ENCODE measurements at regions not wholly inside any gene's neighbourhood (a gene's known extent, or its start where the extent isn't known, plus 50 kb on each side); places are given as distances from the start of the nearest gene placed in this dataset.

DNA sequence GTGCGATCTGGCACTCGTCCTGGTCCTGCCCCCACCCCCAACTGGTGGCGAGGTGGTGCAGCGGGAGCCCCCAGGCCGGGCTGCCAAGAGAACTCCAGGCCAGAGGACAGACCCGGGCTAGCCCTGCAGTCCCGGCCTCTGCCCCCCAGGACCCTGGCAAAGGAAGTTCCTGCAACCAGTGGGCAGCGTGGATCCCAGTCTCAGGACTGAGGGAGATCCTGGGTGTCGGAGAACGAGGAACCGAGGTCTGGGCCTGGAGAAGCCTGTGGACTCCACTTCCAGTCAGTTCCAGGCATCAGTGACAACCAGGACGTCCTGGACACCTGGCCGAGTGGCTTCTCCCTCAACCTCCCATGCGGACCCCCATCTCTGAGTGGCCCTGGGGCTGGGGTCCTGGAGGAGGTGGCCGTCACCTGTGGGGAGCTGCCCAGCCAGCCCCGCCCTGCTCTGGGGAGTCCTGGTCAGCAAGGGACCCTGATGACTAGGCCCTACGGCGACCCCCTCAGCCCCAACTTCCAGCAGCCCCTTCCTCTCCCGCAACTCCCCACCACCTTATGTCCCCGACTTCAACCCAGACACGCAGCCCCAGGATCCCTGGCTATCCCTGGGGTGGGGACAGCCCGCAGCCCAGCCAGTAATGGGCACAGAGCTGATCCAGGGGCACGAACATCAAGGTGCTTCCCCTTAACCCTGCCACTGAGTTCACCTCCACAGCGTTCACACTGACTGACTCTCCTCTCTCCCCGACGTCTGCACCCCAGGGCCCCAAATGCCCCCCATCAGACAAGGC lies 53.7 kb upstream of the NKX1-1 start:
- TF ChIP-seq, protein P1, sequence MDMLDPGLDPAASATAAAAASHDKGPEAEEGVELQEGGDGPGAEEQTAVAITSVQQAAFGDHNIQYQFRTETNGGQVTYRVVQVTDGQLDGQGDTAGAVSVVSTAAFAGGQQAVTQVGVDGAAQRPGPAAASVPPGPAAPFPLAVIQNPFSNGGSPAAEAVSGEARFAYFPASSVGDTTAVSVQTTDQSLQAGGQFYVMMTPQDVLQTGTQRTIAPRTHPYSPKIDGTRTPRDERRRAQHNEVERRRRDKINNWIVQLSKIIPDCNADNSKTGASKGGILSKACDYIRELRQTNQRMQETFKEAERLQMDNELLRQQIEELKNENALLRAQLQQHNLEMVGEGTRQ (IDR thresholded peaks at IDR 0.05): no peak
- TF ChIP-seq, protein P2, sequence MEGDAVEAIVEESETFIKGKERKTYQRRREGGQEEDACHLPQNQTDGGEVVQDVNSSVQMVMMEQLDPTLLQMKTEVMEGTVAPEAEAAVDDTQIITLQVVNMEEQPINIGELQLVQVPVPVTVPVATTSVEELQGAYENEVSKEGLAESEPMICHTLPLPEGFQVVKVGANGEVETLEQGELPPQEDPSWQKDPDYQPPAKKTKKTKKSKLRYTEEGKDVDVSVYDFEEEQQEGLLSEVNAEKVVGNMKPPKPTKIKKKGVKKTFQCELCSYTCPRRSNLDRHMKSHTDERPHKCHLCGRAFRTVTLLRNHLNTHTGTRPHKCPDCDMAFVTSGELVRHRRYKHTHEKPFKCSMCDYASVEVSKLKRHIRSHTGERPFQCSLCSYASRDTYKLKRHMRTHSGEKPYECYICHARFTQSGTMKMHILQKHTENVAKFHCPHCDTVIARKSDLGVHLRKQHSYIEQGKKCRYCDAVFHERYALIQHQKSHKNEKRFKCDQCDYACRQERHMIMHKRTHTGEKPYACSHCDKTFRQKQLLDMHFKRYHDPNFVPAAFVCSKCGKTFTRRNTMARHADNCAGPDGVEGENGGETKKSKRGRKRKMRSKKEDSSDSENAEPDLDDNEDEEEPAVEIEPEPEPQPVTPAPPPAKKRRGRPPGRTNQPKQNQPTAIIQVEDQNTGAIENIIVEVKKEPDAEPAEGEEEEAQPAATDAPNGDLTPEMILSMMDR (IDR thresholded peaks at IDR 0.05): no peak
- TF ChIP-seq CEBPB (IDR thresholded peaks at IDR 0.05): no peak
- no peak for TF ChIP-seq MAZ (IDR thresholded peaks at IDR 0.05; ENCODE audit: borderline replicate concordance, low read depth, low read length)
- TF ChIP-seq, protein P3, sequence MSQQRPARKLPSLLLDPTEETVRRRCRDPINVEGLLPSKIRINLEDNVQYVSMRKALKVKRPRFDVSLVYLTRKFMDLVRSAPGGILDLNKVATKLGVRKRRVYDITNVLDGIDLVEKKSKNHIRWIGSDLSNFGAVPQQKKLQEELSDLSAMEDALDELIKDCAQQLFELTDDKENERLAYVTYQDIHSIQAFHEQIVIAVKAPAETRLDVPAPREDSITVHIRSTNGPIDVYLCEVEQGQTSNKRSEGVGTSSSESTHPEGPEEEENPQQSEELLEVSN (IDR thresholded peaks at IDR 0.05; ENCODE audit: borderline replicate concordance, low read depth): no peak
- TF ChIP-seq, protein P4, sequence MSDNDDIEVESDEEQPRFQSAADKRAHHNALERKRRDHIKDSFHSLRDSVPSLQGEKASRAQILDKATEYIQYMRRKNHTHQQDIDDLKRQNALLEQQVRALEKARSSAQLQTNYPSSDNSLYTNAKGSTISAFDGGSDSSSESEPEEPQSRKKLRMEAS (IDR thresholded peaks at IDR 0.05): no peak
- TF ChIP-seq RAD21 (conservative IDR thresholded peaks at IDR 0.05 in 1 of 2, IDR thresholded peaks at IDR 0.05 in 1 of 2): no peak
- TF ChIP-seq POLR2A (IDR thresholded peaks at IDR 0.05; ENCODE audit: low read length): no peak
- TF ChIP-seq CHD2 (IDR thresholded peaks at IDR 0.05; ENCODE audit: low read length, partially characterized antibody): no peak
- TF ChIP-seq CHD4 (IDR thresholded peaks at IDR 0.05; ENCODE audit: borderline replicate concordance): no peak
- no peak for TF ChIP-seq MAFK (IDR thresholded peaks at IDR 0.05; ENCODE audit: partially characterized antibody)
- TF ChIP-seq SREBF2 (IDR thresholded peaks at IDR 0.05): no peak
- TF ChIP-seq, protein P5, sequence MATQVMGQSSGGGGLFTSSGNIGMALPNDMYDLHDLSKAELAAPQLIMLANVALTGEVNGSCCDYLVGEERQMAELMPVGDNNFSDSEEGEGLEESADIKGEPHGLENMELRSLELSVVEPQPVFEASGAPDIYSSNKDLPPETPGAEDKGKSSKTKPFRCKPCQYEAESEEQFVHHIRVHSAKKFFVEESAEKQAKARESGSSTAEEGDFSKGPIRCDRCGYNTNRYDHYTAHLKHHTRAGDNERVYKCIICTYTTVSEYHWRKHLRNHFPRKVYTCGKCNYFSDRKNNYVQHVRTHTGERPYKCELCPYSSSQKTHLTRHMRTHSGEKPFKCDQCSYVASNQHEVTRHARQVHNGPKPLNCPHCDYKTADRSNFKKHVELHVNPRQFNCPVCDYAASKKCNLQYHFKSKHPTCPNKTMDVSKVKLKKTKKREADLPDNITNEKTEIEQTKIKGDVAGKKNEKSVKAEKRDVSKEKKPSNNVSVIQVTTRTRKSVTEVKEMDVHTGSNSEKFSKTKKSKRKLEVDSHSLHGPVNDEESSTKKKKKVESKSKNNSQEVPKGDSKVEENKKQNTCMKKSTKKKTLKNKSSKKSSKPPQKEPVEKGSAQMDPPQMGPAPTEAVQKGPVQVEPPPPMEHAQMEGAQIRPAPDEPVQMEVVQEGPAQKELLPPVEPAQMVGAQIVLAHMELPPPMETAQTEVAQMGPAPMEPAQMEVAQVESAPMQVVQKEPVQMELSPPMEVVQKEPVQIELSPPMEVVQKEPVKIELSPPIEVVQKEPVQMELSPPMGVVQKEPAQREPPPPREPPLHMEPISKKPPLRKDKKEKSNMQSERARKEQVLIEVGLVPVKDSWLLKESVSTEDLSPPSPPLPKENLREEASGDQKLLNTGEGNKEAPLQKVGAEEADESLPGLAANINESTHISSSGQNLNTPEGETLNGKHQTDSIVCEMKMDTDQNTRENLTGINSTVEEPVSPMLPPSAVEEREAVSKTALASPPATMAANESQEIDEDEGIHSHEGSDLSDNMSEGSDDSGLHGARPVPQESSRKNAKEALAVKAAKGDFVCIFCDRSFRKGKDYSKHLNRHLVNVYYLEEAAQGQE (IDR thresholded peaks at IDR 0.05): no peak

Data from A549 (cell line).